ENCODE measurements at regions not wholly inside any gene's neighbourhood (a gene's known extent, or its start where the extent isn't known, plus 50 kb on each side); places are given as distances from the start of the nearest gene placed in this dataset.

DNA sequence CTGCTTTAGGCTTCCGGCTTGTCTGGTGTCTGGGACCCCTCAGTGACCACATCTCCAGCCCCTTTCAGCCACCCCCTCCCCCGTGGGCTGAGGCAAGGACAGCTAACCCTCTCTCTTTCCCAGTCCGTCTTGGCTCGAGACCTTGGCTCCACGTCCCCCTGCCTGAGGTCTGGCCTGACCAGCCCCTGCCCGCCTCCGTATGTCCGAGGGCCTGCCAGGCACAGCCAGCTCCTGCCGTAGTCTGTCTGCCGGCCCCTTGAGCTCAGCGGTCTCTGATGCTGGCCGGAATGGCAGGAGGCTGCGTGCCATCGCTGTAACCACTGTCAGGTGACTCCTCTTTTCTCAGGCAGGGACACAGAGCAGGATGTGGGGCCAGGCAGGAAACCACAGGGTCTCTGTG, 73.3 kb upstream of the LRPAP1 start:
- no peak for TF ChIP-seq ZNF496 (CRISPR knock-in tag; IDR thresholded peaks at IDR 0.05; ENCODE audit: insufficient replicate concordance)
- TF ChIP-seq ZNF660 (CRISPR knock-in tag; IDR thresholded peaks at IDR 0.05; ENCODE audit: borderline replicate concordance, low read depth) = no peak
- no peak for TF ChIP-seq SALL1 (CRISPR knock-in tag; IDR thresholded peaks at IDR 0.05)
- TF ChIP-seq EP300 (IDR thresholded peaks at IDR 0.05; ENCODE audit: low read depth in 2 of 2, low read length in 2 of 2) = no peak
- TF ChIP-seq EP300 (CRISPR knock-in tag; IDR thresholded peaks at IDR 0.05; ENCODE audit: borderline replicate concordance) = no peak
- no peak for TF ChIP-seq NR2F6 (IDR thresholded peaks at IDR 0.05)
- TF ChIP-seq NR2F6 (CRISPR knock-in tag; IDR thresholded peaks at IDR 0.05) = no peak
- TF ChIP-seq MAFF (IDR thresholded peaks at IDR 0.05; ENCODE audit: low read depth, low read length) = no peak
- no peak for TF ChIP-seq SIX4 (CRISPR knock-in tag; IDR thresholded peaks at IDR 0.05)
- no peak for TF ChIP-seq TFAP4 (IDR thresholded peaks at IDR 0.05; ENCODE audit: borderline replicate concordance, low read depth)
- no peak for TF ChIP-seq SMAD3 (CRISPR knock-in tag; IDR thresholded peaks at IDR 0.05)
- no peak for TF ChIP-seq ZNF512 (CRISPR knock-in tag; IDR thresholded peaks at IDR 0.05)
- TF ChIP-seq TAF1 (CRISPR knock-in tag; IDR thresholded peaks at IDR 0.05) = no peak
- TF ChIP-seq, protein P1, sequence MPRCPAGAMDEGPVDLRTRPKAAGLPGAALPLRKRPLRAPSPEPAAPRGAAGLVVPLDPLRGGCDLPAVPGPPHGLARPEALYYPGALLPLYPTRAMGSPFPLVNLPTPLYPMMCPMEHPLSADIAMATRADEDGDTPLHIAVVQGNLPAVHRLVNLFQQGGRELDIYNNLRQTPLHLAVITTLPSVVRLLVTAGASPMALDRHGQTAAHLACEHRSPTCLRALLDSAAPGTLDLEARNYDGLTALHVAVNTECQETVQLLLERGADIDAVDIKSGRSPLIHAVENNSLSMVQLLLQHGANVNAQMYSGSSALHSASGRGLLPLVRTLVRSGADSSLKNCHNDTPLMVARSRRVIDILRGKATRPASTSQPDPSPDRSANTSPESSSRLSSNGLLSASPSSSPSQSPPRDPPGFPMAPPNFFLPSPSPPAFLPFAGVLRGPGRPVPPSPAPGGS (CRISPR knock-in tag; IDR thresholded peaks at IDR 0.05) = no peak
- TF ChIP-seq GABPB1 (CRISPR knock-in tag; IDR thresholded peaks at IDR 0.05) = no peak
